ENCODE measurements at regions not wholly inside any gene's neighbourhood (a gene's known extent, or its start where the extent isn't known, plus 50 kb on each side); places are given as distances from the start of the nearest gene placed in this dataset.

GRCh38 chr3:165641569-165642310 lies 195.5 kb downstream of the BCHE start:
- Histone ChIP-seq H2AFZ (ENCODE audit: control insufficient read depth, low read length) (no peak overlapping the region), H3K27me3 (ENCODE audit: control insufficient read depth, extremely low read depth, insufficient read depth, low read length) (no peaks in the 10 kb centered on the region), H4K20me1 (ENCODE audit: control insufficient read depth, extremely low read depth, insufficient read depth, low read length) (no peaks in the 10 kb centered on the region), H3K4me2 (ENCODE audit: control insufficient read depth, extremely low read depth, insufficient read depth, low read depth, low read length) (no peak overlapping the region), H3K9ac (ENCODE audit: control insufficient read depth, extremely low read depth, insufficient read depth, low read length) (no peak overlapping the region), H3K4me3 (ENCODE audit: control insufficient read depth in 2 of 3, extremely low read depth in 1 of 3, insufficient read depth in 2 of 3, low read depth in 1 of 3, low read length in 3 of 3) (no peak overlapping the region), H3K9me1 (ENCODE audit: control insufficient read depth, extremely low read depth, insufficient read depth, low read length) (no peaks in the 10 kb centered on the region), H3K9me3 (ENCODE audit: control insufficient read depth, low read depth, low read length) (peaks cover 4% of the 10 kb centered on the region), H3K27ac (ENCODE audit: control insufficient read depth, insufficient read depth, low read length) (no peak overlapping the region), H3K79me2 (ENCODE audit: control insufficient read depth, insufficient read depth, low read length) (no peaks in the 10 kb centered on the region), H3K4me1 (ENCODE audit: control insufficient read depth, extremely low read depth, insufficient read depth, low read length) (peaks cover 11% of the 10 kb centered on the region), H3K36me3 (ENCODE audit: control insufficient read depth in 2 of 2, extremely low read depth in 1 of 2, insufficient read depth in 2 of 2, low read length in 2 of 2) (no peaks in the 10 kb centered on the region)
- FAIRE-seq (no peak), DNase-seq (ENCODE audit: low read depth, low spot score) (no peak)
- TF ChIP-seq, protein P1, sequence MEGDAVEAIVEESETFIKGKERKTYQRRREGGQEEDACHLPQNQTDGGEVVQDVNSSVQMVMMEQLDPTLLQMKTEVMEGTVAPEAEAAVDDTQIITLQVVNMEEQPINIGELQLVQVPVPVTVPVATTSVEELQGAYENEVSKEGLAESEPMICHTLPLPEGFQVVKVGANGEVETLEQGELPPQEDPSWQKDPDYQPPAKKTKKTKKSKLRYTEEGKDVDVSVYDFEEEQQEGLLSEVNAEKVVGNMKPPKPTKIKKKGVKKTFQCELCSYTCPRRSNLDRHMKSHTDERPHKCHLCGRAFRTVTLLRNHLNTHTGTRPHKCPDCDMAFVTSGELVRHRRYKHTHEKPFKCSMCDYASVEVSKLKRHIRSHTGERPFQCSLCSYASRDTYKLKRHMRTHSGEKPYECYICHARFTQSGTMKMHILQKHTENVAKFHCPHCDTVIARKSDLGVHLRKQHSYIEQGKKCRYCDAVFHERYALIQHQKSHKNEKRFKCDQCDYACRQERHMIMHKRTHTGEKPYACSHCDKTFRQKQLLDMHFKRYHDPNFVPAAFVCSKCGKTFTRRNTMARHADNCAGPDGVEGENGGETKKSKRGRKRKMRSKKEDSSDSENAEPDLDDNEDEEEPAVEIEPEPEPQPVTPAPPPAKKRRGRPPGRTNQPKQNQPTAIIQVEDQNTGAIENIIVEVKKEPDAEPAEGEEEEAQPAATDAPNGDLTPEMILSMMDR (optimal IDR thresholded peaks at IDR 0.05 in 1 of 3, IDR thresholded peaks at IDR 0.05 in 1 of 3, conservative IDR thresholded peaks at IDR 0.05 in 1 of 3; ENCODE audit: extremely low read depth in 1 of 3, insufficient read depth in 2 of 3, low read length in 3 of 3): no peak
- no peak for TF ChIP-seq EZH2 (IDR thresholded peaks at IDR 0.05; ENCODE audit: low read length)
- dilution Hi-C loops (cut with MboI; ENCODE audit: extremely low pct_ligation_motif_present, low sequenced_read_pairs): no loop called here

- TF ChIP-seq, protein P1 (optimal IDR thresholded peaks at IDR 0.05 in 1 of 3, IDR thresholded peaks at IDR 0.05 in 1 of 3, conservative IDR thresholded peaks at IDR 0.05 in 1 of 3; ENCODE audit: extremely low read depth in 1 of 3, insufficient read depth in 2 of 3, low read length in 3 of 3): no peak
- TF ChIP-seq EZH2 (IDR thresholded peaks at IDR 0.05; ENCODE audit: low read length): no peak
- dilution Hi-C loops (cut with MboI; ENCODE audit: extremely low pct_ligation_motif_present, low sequenced_read_pairs): no loop called here
Measured at GRCh38 chr3:165640970-165641369, 196.3 kb downstream of the BCHE start.

More at GRCh38 chr3:165640970-165641369, 196.3 kb downstream of the BCHE start:
- H3K4me1 ChIP-seq (ENCODE audit: control insufficient read depth, extremely low read depth, insufficient read depth, low read length): peaks cover 11% of the 10 kb centered on the region
- H3K36me3 ChIP-seq (ENCODE audit: control insufficient read depth in 2 of 2, extremely low read depth in 1 of 2, insufficient read depth in 2 of 2, low read length in 2 of 2): no peaks in the 10 kb centered on the region
- H3K9ac ChIP-seq (ENCODE audit: control insufficient read depth, extremely low read depth, insufficient read depth, low read length): no peak overlapping the region
- H3K27me3 ChIP-seq (ENCODE audit: control insufficient read depth, extremely low read depth, insufficient read depth, low read length): no peaks in the 10 kb centered on the region
- no peak overlapping the region for H3K27ac ChIP-seq (ENCODE audit: control insufficient read depth, insufficient read depth, low read length)
- DNase-seq (ENCODE audit: low read depth, low spot score): no peak
- H3K9me3 ChIP-seq (ENCODE audit: control insufficient read depth, low read depth, low read length): peaks cover 4% of the 10 kb centered on the region
- no peaks in the 10 kb centered on the region for H3K79me2 ChIP-seq (ENCODE audit: control insufficient read depth, insufficient read depth, low read length)
- no peaks in the 10 kb centered on the region for H4K20me1 ChIP-seq (ENCODE audit: control insufficient read depth, extremely low read depth, insufficient read depth, low read length)
- no peak overlapping the region for H2AFZ ChIP-seq (ENCODE audit: control insufficient read depth, low read length)
- no peak overlapping the region for H3K4me3 ChIP-seq (ENCODE audit: control insufficient read depth in 2 of 3, extremely low read depth in 1 of 3, insufficient read depth in 2 of 3, low read depth in 1 of 3, low read length in 3 of 3)
- no peak overlapping the region for H3K4me2 ChIP-seq (ENCODE audit: control insufficient read depth, extremely low read depth, insufficient read depth, low read depth, low read length)
- H3K9me1 ChIP-seq (ENCODE audit: control insufficient read depth, extremely low read depth, insufficient read depth, low read length): no peaks in the 10 kb centered on the region
- FAIRE-seq: no peak
